ENCODE measurements at regions not wholly inside any gene's neighbourhood (a gene's known extent, or its start where the extent isn't known, plus 50 kb on each side); places are given as distances from the start of the nearest gene placed in this dataset.

DNA sequence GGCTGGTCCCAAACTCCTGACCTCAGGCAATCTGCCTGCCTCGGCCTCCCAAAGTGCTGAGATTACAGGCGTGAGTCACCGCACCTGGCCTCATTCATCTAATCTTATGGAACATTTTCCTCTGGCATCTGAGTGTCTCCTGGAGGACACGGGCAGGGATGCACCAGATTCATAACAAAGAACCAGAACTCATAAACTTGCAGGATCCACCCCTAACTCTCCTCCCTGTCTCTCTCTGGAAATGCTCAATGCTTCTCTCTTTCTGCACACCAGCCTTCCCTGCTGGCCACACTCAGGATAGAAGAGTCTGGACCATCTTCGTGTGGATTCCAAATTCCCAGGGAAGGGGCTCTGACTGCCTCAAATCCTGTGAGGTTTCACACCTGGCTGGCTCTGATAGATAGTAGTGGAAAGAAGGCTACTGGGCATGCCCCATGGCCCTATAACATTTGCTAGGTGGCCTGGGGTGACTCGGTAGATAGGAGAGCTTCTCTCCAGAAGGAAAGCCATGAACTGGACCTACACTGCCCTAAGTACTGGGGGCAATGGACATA is 483.2 kb upstream of the GYPC start:
- no peak overlapping the region for H3K4me3 ChIP-seq (ENCODE audit: low read depth, low read length)
- DNase-seq (ENCODE audit: low read depth) = no peak
- TF ChIP-seq, protein P1, sequence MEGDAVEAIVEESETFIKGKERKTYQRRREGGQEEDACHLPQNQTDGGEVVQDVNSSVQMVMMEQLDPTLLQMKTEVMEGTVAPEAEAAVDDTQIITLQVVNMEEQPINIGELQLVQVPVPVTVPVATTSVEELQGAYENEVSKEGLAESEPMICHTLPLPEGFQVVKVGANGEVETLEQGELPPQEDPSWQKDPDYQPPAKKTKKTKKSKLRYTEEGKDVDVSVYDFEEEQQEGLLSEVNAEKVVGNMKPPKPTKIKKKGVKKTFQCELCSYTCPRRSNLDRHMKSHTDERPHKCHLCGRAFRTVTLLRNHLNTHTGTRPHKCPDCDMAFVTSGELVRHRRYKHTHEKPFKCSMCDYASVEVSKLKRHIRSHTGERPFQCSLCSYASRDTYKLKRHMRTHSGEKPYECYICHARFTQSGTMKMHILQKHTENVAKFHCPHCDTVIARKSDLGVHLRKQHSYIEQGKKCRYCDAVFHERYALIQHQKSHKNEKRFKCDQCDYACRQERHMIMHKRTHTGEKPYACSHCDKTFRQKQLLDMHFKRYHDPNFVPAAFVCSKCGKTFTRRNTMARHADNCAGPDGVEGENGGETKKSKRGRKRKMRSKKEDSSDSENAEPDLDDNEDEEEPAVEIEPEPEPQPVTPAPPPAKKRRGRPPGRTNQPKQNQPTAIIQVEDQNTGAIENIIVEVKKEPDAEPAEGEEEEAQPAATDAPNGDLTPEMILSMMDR (IDR thresholded peaks at IDR 0.05; ENCODE audit: insufficient read depth, low read depth, low read length) = no peak

DNA sequence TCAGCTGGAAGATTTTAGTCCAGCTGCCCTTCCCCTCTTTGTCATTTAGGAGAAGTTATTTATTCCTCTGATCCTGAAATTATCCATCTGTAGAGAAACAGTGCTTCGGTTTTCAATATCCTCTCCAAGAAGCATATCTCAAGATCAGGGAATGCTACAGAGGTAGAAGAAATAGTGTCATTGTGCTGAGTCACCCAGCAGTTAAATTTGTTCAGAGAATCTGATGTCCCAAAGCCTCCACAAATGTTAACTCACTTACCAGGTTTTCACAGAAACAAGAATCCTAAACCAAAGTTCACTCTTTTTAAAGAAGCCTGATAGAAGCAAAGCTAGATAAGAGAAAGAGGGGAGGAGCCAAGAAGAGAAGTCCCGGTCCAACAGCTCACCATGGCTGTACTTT is 480.7 kb upstream of the GYPC start:
- no peak overlapping the region for H3K4me3 ChIP-seq (ENCODE audit: low read depth, low read length)
- DNase-seq (ENCODE audit: low read depth) = no peak
- TF ChIP-seq, protein P1 (IDR thresholded peaks at IDR 0.05; ENCODE audit: insufficient read depth, low read depth, low read length) = no peak

DNA sequence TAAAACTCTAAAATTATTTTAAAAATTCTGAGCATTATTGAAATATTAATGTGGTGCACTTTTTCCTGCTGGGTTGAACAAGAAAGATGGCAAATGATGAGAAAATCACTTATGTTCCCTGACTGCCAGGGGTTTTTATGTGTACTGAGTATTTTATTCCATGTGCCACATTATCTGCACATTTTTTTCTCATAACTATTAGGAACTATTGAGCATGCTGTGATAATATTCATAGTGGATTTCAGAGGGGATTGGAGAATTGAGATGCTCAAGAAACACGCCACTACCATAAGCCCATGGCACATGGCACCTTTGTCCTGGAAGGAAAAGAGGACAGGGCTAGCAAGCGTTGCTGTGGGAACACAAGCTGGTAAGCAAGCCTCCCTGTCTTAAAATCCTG is 478.5 kb upstream of the GYPC start:
- TF ChIP-seq, protein P1 (IDR thresholded peaks at IDR 0.05; ENCODE audit: insufficient read depth, low read depth, low read length) = no peak
- no peak for DNase-seq (ENCODE audit: low read depth)
- no peak overlapping the region for H3K4me3 ChIP-seq (ENCODE audit: low read depth, low read length)

GRCh38 chr2:126187668-126188067 is 468.3 kb upstream of the GYPC start:
- no peak overlapping the region for H3K4me3 ChIP-seq (ENCODE audit: low read depth, low read length)
- DNase-seq (ENCODE audit: low read depth) = no peak
- TF ChIP-seq, protein P1 (IDR thresholded peaks at IDR 0.05; ENCODE audit: insufficient read depth, low read depth, low read length) = no peak

DNA sequence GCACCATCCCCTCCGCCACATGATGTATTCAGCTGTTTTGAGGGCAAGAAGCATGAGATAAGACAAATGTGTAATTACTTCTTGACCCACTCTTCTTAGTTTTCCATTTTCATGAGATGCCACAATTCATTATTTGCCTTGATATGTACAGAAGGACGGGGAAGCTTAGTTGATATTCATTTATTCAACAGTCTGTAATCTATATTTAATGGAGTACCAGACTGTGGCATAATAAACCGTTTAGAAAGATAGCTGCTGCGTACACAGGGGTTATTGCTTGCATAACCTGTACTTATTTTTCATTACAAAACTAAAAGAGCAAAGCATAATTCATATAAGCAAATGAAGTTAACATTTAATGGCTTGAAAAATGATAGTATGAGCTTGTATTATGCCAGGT is 466.4 kb upstream of the GYPC start:
- no peak overlapping the region for H3K4me3 ChIP-seq (ENCODE audit: low read depth, low read length)
- TF ChIP-seq, protein P1 (IDR thresholded peaks at IDR 0.05; ENCODE audit: insufficient read depth, low read depth, low read length) = no peak
- DNase-seq (ENCODE audit: low read depth) = no peak

DNA sequence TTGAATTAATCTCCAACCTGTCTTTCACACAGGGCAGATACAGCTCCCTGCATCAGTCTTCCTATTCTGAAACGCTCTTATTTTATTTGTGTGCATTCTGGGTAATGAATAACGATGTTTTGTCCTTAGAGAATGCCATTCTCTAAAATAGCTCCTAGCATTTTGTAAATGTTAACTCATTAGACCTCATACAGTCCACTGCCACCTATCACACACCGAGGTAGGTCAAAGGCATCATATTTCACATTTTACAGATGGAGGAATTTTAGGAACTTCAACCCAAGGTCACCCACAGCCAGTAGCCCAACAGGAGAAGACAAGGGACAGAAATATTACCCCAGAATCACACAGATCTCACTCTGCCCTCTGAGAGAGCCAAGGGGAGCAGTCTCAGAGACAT is 455.4 kb upstream of the GYPC start:
- no peak overlapping the region for H3K4me3 ChIP-seq (ENCODE audit: low read depth, low read length)
- TF ChIP-seq, protein P1 (IDR thresholded peaks at IDR 0.05; ENCODE audit: insufficient read depth, low read depth, low read length) = no peak
- DNase-seq (ENCODE audit: low read depth) = no peak

- H3K4me3 ChIP-seq (ENCODE audit: low read depth, low read length) = no peak overlapping the region
- no peak for DNase-seq (ENCODE audit: low read depth)
- TF ChIP-seq, protein P1 (IDR thresholded peaks at IDR 0.05; ENCODE audit: insufficient read depth, low read depth, low read length) = no peak
These were observed 447.7 kb upstream of the GYPC start for GRCh38 chr2:126208266-126208665.
